HG03103 (cell line): ENCODE measurements at regions not wholly inside any gene's neighbourhood (a gene's known extent, or its start where the extent isn't known, plus 50 kb on each side); places are given as distances from the start of the nearest gene placed in this dataset.

Source experiments
- ATAC-seq: cut with Tn5 transposase; IDR thresholded peaks from one replicate; pipeline ENCODE4 v1.9.1; 2021; ENCODE audit warnings: low read depth; ENCODE audit not compliant: unreplicated experiment

GRCh38 chr1:58888833-58889232, 105.0 kb upstream of the JUN start:
- ATAC-seq, result no peak

GRCh38 chr1:58890113-58890512, 106.3 kb upstream of the JUN start:
- ATAC-seq, result no peak

GRCh38 chr1:58890609-58891008, 106.8 kb upstream of the JUN start:
- ATAC-seq, result no peak

- ATAC-seq, result no peak
Observed at GRCh38 chr1:58891347-58891746, 107.5 kb upstream of the JUN start.

GRCh38 chr1:58893257-58893869, 109.5 kb upstream of the JUN start:
- ATAC-seq, result no peak

- no peak for ATAC-seq
Observed at GRCh38 chr1:58895082-58895481, 111.2 kb upstream of the JUN start.

GRCh38 chr1:58895559-58896145, 111.8 kb upstream of the JUN start:
- no peak for ATAC-seq

- no peak for ATAC-seq
Observed at GRCh38 chr1:58896246-58897183, 112.7 kb upstream of the JUN start.

GRCh38 chr1:58898739-58899586, 115.1 kb upstream of the JUN start:
- no peak for ATAC-seq

- ATAC-seq, result no peak
Observed at GRCh38 chr1:58899587-58900271, 115.9 kb upstream of the JUN start.

GRCh38 chr1:58900396-58900795, 116.5 kb upstream of the JUN start:
- ATAC-seq, result no peak

- ATAC-seq, result no peak
Observed at GRCh38 chr1:58901008-58901407, 117.2 kb upstream of the JUN start.

- ATAC-seq, result no peak
Observed at GRCh38 chr1:58902830-58903513, 119.1 kb upstream of the JUN start.

GRCh38 chr1:58903514-58904298, 119.9 kb upstream of the JUN start:
- peak; percentile 80 for ATAC-seq

- no peak for ATAC-seq
Observed at GRCh38 chr1:58904299-58905125, 120.7 kb upstream of the JUN start.

- ATAC-seq, result no peak
Observed at GRCh38 chr1:58905126-58905490, 121.3 kb upstream of the JUN start.

GRCh38 chr1:58905628-58906221, 121.9 kb upstream of the JUN start:
- ATAC-seq, result no peak

- no peak for ATAC-seq
Observed at GRCh38 chr1:58907398-58907797, 123.6 kb upstream of the JUN start.
